ENCODE measurements at regions not wholly inside any gene's neighbourhood (a gene's known extent, or its start where the extent isn't known, plus 50 kb on each side); places are given as distances from the start of the nearest gene placed in this dataset.

- Histone ChIP-seq H3K9me3 (ENCODE audit: control insufficient read depth, low read depth, low read length) (no peaks in the 10 kb centered on the region), H2AK5ac (ENCODE audit: insufficient read length, low read length) (no peak overlapping the region), H2BK12ac (ENCODE audit: insufficient read length, low read depth, low read length) (no peak overlapping the region), H3K23ac (ENCODE audit: insufficient read length, low read depth, low read length) (no peak overlapping the region), H3K4ac (ENCODE audit: low read depth, low read length) (no peak overlapping the region), H3K79me2 (ENCODE audit: insufficient read depth, low read length) (no peaks in the 10 kb centered on the region), H4K5ac (ENCODE audit: insufficient read length, low read depth, low read length) (no peak overlapping the region), H2BK15ac (ENCODE audit: low read depth, low read length) (no peak overlapping the region), H3K4me2 (ENCODE audit: insufficient read depth, insufficient read length, low read length) (no peak overlapping the region), H2BK120ac (ENCODE audit: low read depth, low read length, poor library complexity, severe bottlenecking) (no peak overlapping the region), H4K8ac (replicated peaks; ENCODE audit: insufficient read length, low read depth, low read length) (no peak overlapping the region), H2AFZ (ENCODE audit: low read length) (no peak overlapping the region), H3K27me3 (ENCODE audit: insufficient read depth, low read length) (no peaks in the 10 kb centered on the region), H3K27ac (ENCODE audit: insufficient read length, low read depth, low read length) (no peak overlapping the region), H4K91ac (ENCODE audit: insufficient read length, low read depth, low read length) (no peak overlapping the region), H3K56ac (ENCODE audit: insufficient read length, low read depth, low read length) (no peak overlapping the region), H3T11ph (ENCODE audit: low read length) (no peak overlapping the region), H3K23me2 (ENCODE audit: insufficient read length, low read depth, low read length, poor library complexity, severe bottlenecking) (no peaks in the 10 kb centered on the region), H2BK5ac (ENCODE audit: insufficient read length, low read length) (no peak overlapping the region), H3K14ac (ENCODE audit: insufficient read depth, low read length) (no peak overlapping the region), H4K20me1 (ENCODE audit: control insufficient read depth, insufficient read depth, insufficient read length) (no peaks in the 10 kb centered on the region), H3K9ac (ENCODE audit: extremely low read depth, insufficient read length, low read length) (no peak overlapping the region), H3K4me1 (ENCODE audit: insufficient read depth, low read length) (no peaks in the 10 kb centered on the region), H3K18ac (ENCODE audit: insufficient read length, low read depth, low read length) (no peak overlapping the region), H3K79me1 (ENCODE audit: insufficient read depth, low read depth, low read length, poor library complexity, severe bottlenecking) (no peaks in the 10 kb centered on the region), H2BK20ac (ENCODE audit: low read depth, low read length, poor library complexity, severe bottlenecking) (no peak overlapping the region)
- Mint-ChIP-seq H3K9me3 (no peaks in the 10 kb centered on the region), H3K4me3 (no peak overlapping the region), H3K36me3 (ENCODE audit: insufficient read depth in 1 of 3, low read depth in 3 of 3) (no peaks in the 10 kb centered on the region), H3K4me1 (peaks cover 4 to 6% of the 10 kb centered on the region in 2 experiments; a peak in 1 of 4 replicates), H3K27me3 (ENCODE audit: low read depth) (no peaks in the 10 kb centered on the region), H3K27ac (no peak overlapping the region)
- no peak for TF ChIP-seq CTCF (conservative IDR thresholded peaks at IDR 0.05)
- no CpG with 5 or more reads among the region's 9 CpGs for WGBS (ENCODE audit: extremely low coverage, insufficient read length, low lambda C conversion rate)
- no peak for DNase-seq
Observed at GRCh38 chr4:145281224-145281623, 100.8 kb upstream of the OTUD4 start.
